ENCODE measurements at regions not wholly inside any gene's neighbourhood (a gene's known extent, or its start where the extent isn't known, plus 50 kb on each side); places are given as distances from the start of the nearest gene placed in this dataset.

GRCh38 chr3:34011171-34012101 is 213.0 kb downstream of the PDCD6IP start:
- no peaks in the 10 kb centered on the region for H3K9me3 Mint-ChIP-seq
- no peak overlapping the region for H3K4me3 Mint-ChIP-seq
- DNase-seq, result no peak
- H3K36me3 Mint-ChIP-seq (ENCODE audit: low read depth), result no peaks in the 10 kb centered on the region
- H3K27ac Mint-ChIP-seq, result no peak overlapping the region
- ATAC-seq, result no peak
- H3K4me1 Mint-ChIP-seq, result no peaks in the 10 kb centered on the region
- H3K27me3 Mint-ChIP-seq, result no peaks in the 10 kb centered on the region

GRCh38 chr3:34012102-34012461 is 213.7 kb downstream of the PDCD6IP start:
- H3K4me3 Mint-ChIP-seq, result no peak overlapping the region
- H3K36me3 Mint-ChIP-seq (ENCODE audit: low read depth), result no peaks in the 10 kb centered on the region
- DNase-seq (no peak), ATAC-seq (no peak)
- H3K9me3 Mint-ChIP-seq, result no peaks in the 10 kb centered on the region
- H3K27ac Mint-ChIP-seq, result no peak overlapping the region
- no peaks in the 10 kb centered on the region for H3K27me3 Mint-ChIP-seq
- H3K4me1 Mint-ChIP-seq, result peaks cover 5% of the 10 kb centered on the region

- Mint-ChIP-seq H3K9me3 (no peaks in the 10 kb centered on the region), H3K27me3 (no peaks in the 10 kb centered on the region), H3K4me3 (no peak overlapping the region), H3K27ac (no peak overlapping the region), H3K36me3 (ENCODE audit: low read depth) (no peaks in the 10 kb centered on the region), H3K4me1 (peaks cover 17% of the 10 kb centered on the region)
- ATAC-seq (no peak), DNase-seq (no peak)
Observed at GRCh38 chr3:34013818-34014570, 215.6 kb downstream of the PDCD6IP start.

- Mint-ChIP-seq H3K4me3 (no peak overlapping the region), H3K36me3 (ENCODE audit: low read depth) (no peaks in the 10 kb centered on the region), H3K27me3 (no peaks in the 10 kb centered on the region), H3K4me1 (peaks cover 25% of the 10 kb centered on the region), H3K9me3 (no peaks in the 10 kb centered on the region), H3K27ac (no peak overlapping the region)
- ATAC-seq (no peak), DNase-seq (no peak)
Observed at GRCh38 chr3:34015204-34016142, 217.0 kb downstream of the PDCD6IP start.

GRCh38 chr3:34016925-34017587 is 218.6 kb downstream of the PDCD6IP start:
- ATAC-seq, result no peak
- H3K4me1 Mint-ChIP-seq, result peaks cover 36% of the 10 kb centered on the region
- no peak overlapping the region for H3K27ac Mint-ChIP-seq
- H3K9me3 Mint-ChIP-seq, result no peaks in the 10 kb centered on the region
- no peaks in the 10 kb centered on the region for H3K27me3 Mint-ChIP-seq
- no peak for DNase-seq
- no peaks in the 10 kb centered on the region for H3K36me3 Mint-ChIP-seq (ENCODE audit: low read depth)
- no peak overlapping the region for H3K4me3 Mint-ChIP-seq

GRCh38 chr3:34017757-34018156 is 219.3 kb downstream of the PDCD6IP start:
- ATAC-seq, result no peak
- H3K27ac Mint-ChIP-seq, result no peak overlapping the region
- H3K27me3 Mint-ChIP-seq, result no peaks in the 10 kb centered on the region
- no peak overlapping the region for H3K4me3 Mint-ChIP-seq
- H3K36me3 Mint-ChIP-seq (ENCODE audit: low read depth), result no peaks in the 10 kb centered on the region
- DNase-seq, result no peak
- H3K9me3 Mint-ChIP-seq, result no peaks in the 10 kb centered on the region
- peaks cover 36% of the 10 kb centered on the region for H3K4me1 Mint-ChIP-seq

GRCh38 chr3:34019158-34019557 is 220.7 kb downstream of the PDCD6IP start:
- no peak overlapping the region for H3K27ac Mint-ChIP-seq
- DNase-seq (no peak), ATAC-seq (no peak)
- H3K4me1 Mint-ChIP-seq, result peaks cover 36% of the 10 kb centered on the region
- no peak overlapping the region for H3K4me3 Mint-ChIP-seq
- no peaks in the 10 kb centered on the region for H3K36me3 Mint-ChIP-seq (ENCODE audit: low read depth)
- H3K27me3 Mint-ChIP-seq, result no peaks in the 10 kb centered on the region
- H3K9me3 Mint-ChIP-seq, result no peaks in the 10 kb centered on the region

GRCh38 chr3:34020170-34020569 is 221.7 kb downstream of the PDCD6IP start:
- no peak overlapping the region for H3K27ac Mint-ChIP-seq
- H3K9me3 Mint-ChIP-seq, result no peaks in the 10 kb centered on the region
- H3K4me1 Mint-ChIP-seq, result peaks cover 36% of the 10 kb centered on the region
- H3K4me3 Mint-ChIP-seq, result no peak overlapping the region
- H3K27me3 Mint-ChIP-seq, result no peaks in the 10 kb centered on the region
- no peaks in the 10 kb centered on the region for H3K36me3 Mint-ChIP-seq (ENCODE audit: low read depth)
- no peak for DNase-seq
- ATAC-seq, result peak; percentile 31

- DNase-seq (no peak), ATAC-seq (no peak)
- no peak overlapping the region for H3K27ac Mint-ChIP-seq
- no peak overlapping the region for H3K4me3 Mint-ChIP-seq
- no peaks in the 10 kb centered on the region for H3K27me3 Mint-ChIP-seq
- H3K36me3 Mint-ChIP-seq (ENCODE audit: low read depth), result no peaks in the 10 kb centered on the region
- no peaks in the 10 kb centered on the region for H3K9me3 Mint-ChIP-seq
- H3K4me1 Mint-ChIP-seq, result peaks cover 36% of the 10 kb centered on the region
Observed at GRCh38 chr3:34020726-34021680, 222.6 kb downstream of the PDCD6IP start.

- Mint-ChIP-seq H3K36me3 (ENCODE audit: low read depth) (no peaks in the 10 kb centered on the region), H3K9me3 (no peaks in the 10 kb centered on the region), H3K27me3 (no peaks in the 10 kb centered on the region), H3K27ac (no peak overlapping the region), H3K4me1 (peaks cover 30% of the 10 kb centered on the region), H3K4me3 (no peak overlapping the region)
- DNase-seq, result no peak
- ATAC-seq, result no peak
Observed at GRCh38 chr3:34022147-34022546, 223.7 kb downstream of the PDCD6IP start.

- Mint-ChIP-seq H3K4me1 (peaks cover 17% of the 10 kb centered on the region), H3K27ac (no peak overlapping the region), H3K36me3 (ENCODE audit: low read depth) (no peaks in the 10 kb centered on the region), H3K4me3 (no peak overlapping the region), H3K9me3 (no peaks in the 10 kb centered on the region), H3K27me3 (no peaks in the 10 kb centered on the region)
- no peak for DNase-seq
- ATAC-seq, result no peak
Observed at GRCh38 chr3:34024447-34025240, 226.2 kb downstream of the PDCD6IP start.

- Mint-ChIP-seq H3K36me3 (ENCODE audit: low read depth) (no peaks in the 10 kb centered on the region), H3K4me3 (no peak overlapping the region), H3K4me1 (no peaks in the 10 kb centered on the region), H3K27me3 (no peaks in the 10 kb centered on the region), H3K9me3 (no peaks in the 10 kb centered on the region), H3K27ac (no peak overlapping the region)
- DNase-seq (no peak), ATAC-seq (no peak)
Observed at GRCh38 chr3:34033839-34034238, 235.4 kb downstream of the PDCD6IP start.

All from activated naive CD8-positive, alpha-beta T cell treated with anti-CD3 and anti-CD28 coated beads, Interleukin-2, amount 50 U/mL, for 24 hours (primary cell).